Endothelial cell (in vitro differentiated cells): ENCODE measurements at regions not wholly inside any gene's neighbourhood (a gene's known extent, or its start where the extent isn't known, plus 50 kb on each side); places are given as distances from the start of the nearest gene placed in this dataset.

Experiments used
- DNase-seq: peaks from one replicate; pipeline ENCODE4 v3.0.0; 2021; ENCODE audit warnings: low spot score
- H3K27ac Mint-ChIP-seq: one replicate; pipeline ENCODE4 v1.8.0; 2021; ENCODE audit warnings: mixed read lengths, inconsistent platforms; ENCODE audit not compliant: unreplicated experiment
- H3K27me3 Mint-ChIP-seq: one replicate; pipeline ENCODE4 v1.8.0; 2021; ENCODE audit warnings: mild to moderate bottlenecking, moderate library complexity, mixed read lengths, inconsistent platforms; ENCODE audit not compliant: unreplicated experiment
- H3K36me3 Mint-ChIP-seq: one replicate; pipeline ENCODE4 v1.8.0; 2021; ENCODE audit warnings: mild to moderate bottlenecking, low read depth, mixed read lengths, inconsistent platforms; ENCODE audit not compliant: unreplicated experiment
- H3K4me1 Mint-ChIP-seq: one replicate; pipeline ENCODE4 v1.8.0; 2021; ENCODE audit warnings: mild to moderate bottlenecking, mixed read lengths, inconsistent platforms; ENCODE audit not compliant: unreplicated experiment
- H3K4me3 Mint-ChIP-seq: one replicate; pipeline ENCODE4 v1.8.0; 2021; ENCODE audit warnings: mild to moderate bottlenecking, mixed read lengths, inconsistent platforms; ENCODE audit not compliant: unreplicated experiment
- H3K9me3 Mint-ChIP-seq: one replicate; pipeline ENCODE4 v1.8.0; 2021; ENCODE audit warnings: mixed read lengths, inconsistent platforms; ENCODE audit not compliant: unreplicated experiment
- TF ChIP-seq, protein P1 (sequence below): fragments of 200-600 bp; sonication (generic); IDR thresholded peaks from one replicate; pipeline ENCODE4 v1.5.0; 2021; ENCODE audit warnings: antibody characterized with exemption; ENCODE audit not compliant: unreplicated experiment

GRCh38 chr1:37244083-37244480 is 209.8 kb upstream of the GRIK3 start:
- no peak for DNase-seq
- H3K27ac Mint-ChIP-seq = no peak overlapping the region
- TF ChIP-seq, protein P1, sequence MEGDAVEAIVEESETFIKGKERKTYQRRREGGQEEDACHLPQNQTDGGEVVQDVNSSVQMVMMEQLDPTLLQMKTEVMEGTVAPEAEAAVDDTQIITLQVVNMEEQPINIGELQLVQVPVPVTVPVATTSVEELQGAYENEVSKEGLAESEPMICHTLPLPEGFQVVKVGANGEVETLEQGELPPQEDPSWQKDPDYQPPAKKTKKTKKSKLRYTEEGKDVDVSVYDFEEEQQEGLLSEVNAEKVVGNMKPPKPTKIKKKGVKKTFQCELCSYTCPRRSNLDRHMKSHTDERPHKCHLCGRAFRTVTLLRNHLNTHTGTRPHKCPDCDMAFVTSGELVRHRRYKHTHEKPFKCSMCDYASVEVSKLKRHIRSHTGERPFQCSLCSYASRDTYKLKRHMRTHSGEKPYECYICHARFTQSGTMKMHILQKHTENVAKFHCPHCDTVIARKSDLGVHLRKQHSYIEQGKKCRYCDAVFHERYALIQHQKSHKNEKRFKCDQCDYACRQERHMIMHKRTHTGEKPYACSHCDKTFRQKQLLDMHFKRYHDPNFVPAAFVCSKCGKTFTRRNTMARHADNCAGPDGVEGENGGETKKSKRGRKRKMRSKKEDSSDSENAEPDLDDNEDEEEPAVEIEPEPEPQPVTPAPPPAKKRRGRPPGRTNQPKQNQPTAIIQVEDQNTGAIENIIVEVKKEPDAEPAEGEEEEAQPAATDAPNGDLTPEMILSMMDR = no peak
- H3K4me1 Mint-ChIP-seq = no peaks in the 10 kb centered on the region
- H3K27me3 Mint-ChIP-seq = peaks cover 3% of the 10 kb centered on the region
- no peaks in the 10 kb centered on the region for H3K9me3 Mint-ChIP-seq
- no peak overlapping the region for H3K4me3 Mint-ChIP-seq
- no peaks in the 10 kb centered on the region for H3K36me3 Mint-ChIP-seq

GRCh38 chr1:37244815-37245214 is 210.5 kb upstream of the GRIK3 start:
- Mint-ChIP-seq H3K4me1 (no peaks in the 10 kb centered on the region), H3K9me3 (no peaks in the 10 kb centered on the region), H3K27me3 (peaks cover 3% of the 10 kb centered on the region), H3K4me3 (no peak overlapping the region), H3K36me3 (no peaks in the 10 kb centered on the region), H3K27ac (no peak overlapping the region)
- TF ChIP-seq, protein P1 = no peak
- no peak for DNase-seq

DNA sequence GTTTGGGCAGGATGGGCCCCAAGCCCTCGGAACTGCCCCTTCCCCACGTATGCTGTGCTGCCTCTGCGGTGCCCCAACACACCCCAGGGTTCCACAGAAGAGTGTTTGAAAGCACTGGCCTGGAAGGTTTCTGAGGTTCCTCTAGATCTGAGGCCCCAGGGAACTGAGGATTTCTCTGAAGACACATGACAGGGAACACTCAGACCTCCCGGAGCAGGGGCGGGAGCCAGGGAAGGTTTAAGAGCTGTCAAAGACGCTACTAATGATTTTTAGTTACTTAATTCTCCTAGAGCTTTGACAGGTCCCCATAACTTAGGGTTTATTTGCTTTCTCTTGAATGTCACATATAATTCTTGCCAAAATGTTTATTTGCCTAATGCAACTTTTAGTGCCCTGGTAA is 212.3 kb upstream of the GRIK3 start:
- H3K4me3 Mint-ChIP-seq = no peak overlapping the region
- no peaks in the 10 kb centered on the region for H3K36me3 Mint-ChIP-seq
- no peak for DNase-seq
- no peaks in the 10 kb centered on the region for H3K9me3 Mint-ChIP-seq
- H3K4me1 Mint-ChIP-seq = no peaks in the 10 kb centered on the region
- no peaks in the 10 kb centered on the region for H3K27me3 Mint-ChIP-seq
- no peak overlapping the region for H3K27ac Mint-ChIP-seq
- TF ChIP-seq, protein P1 = no peak

- no peak overlapping the region for H3K4me3 Mint-ChIP-seq
- no peak for DNase-seq
- no peaks in the 10 kb centered on the region for H3K4me1 Mint-ChIP-seq
- TF ChIP-seq, protein P1 = no peak
- H3K9me3 Mint-ChIP-seq = no peaks in the 10 kb centered on the region
- no peaks in the 10 kb centered on the region for H3K27me3 Mint-ChIP-seq
- H3K27ac Mint-ChIP-seq = no peak overlapping the region
- no peaks in the 10 kb centered on the region for H3K36me3 Mint-ChIP-seq
Measured at GRCh38 chr1:37250371-37250770, 216.1 kb upstream of the GRIK3 start.

- H3K27me3 Mint-ChIP-seq = peaks cover 2% of the 10 kb centered on the region
- H3K4me3 Mint-ChIP-seq = no peak overlapping the region
- TF ChIP-seq, protein P1 = no peak
Measured at GRCh38 chr1:37255136-37255795, 219.1 kb upstream of the ZC3H12A start.

More at GRCh38 chr1:37255136-37255795, 219.1 kb upstream of the ZC3H12A start:
- no peaks in the 10 kb centered on the region for H3K9me3 Mint-ChIP-seq
- H3K4me1 Mint-ChIP-seq = peaks cover 3% of the 10 kb centered on the region
- H3K27ac Mint-ChIP-seq = no peak overlapping the region
- H3K36me3 Mint-ChIP-seq = no peaks in the 10 kb centered on the region
- peak; percentile 86 for DNase-seq
